OCI-LY7 (cell line): ENCODE measurements at regions not wholly inside any gene's neighbourhood (a gene's known extent, or its start where the extent isn't known, plus 50 kb on each side); places are given as distances from the start of the nearest gene placed in this dataset.

Source experiments
- BruUV-seq: library from RNA; stranded (reverse); fragments of 400-500 nt; replicated peaks from 2 replicates; lab custom pipeline; 2021; lab: Mats Ljungman, UMichigan
- CTCF ChIA-PET: fragments of 300-600 bp; sonication (Branson Sonifier 250); formaldehyde crosslinking; loops from one replicate; lab custom pipeline; 2022; ENCODE audit warnings: antibody characterized with exemption; ENCODE audit not compliant: unreplicated experiment; lab: Charles Lee
- POLR2A ChIA-PET: fragments of 300-600 bp; sonication (Branson Sonifier 250); formaldehyde crosslinking; loops from one replicate; lab custom pipeline; 2022; ENCODE audit warnings: antibody characterized with exemption; lab: Charles Lee
- DNase-seq: peaks from one replicate; pipeline ENCODE4 v3.0.0-alpha.2; 2015; ENCODE audit warnings: low spot score
- H2AFZ ChIP-seq: fragments of 200-600 bp; sonication (generic), shearing (Covaris generic); 2 replicates; pipeline ENCODE4 v1.6.1; 2014; ENCODE audit warnings: mild to moderate bottlenecking, antibody characterized with exemption, low read length, moderate library complexity
- H3K27ac ChIP-seq: fragments of 200-600 bp; sonication (generic); 2 replicates; pipeline ENCODE4 v1.5.1; 2014; ENCODE audit warnings: mixed run types, low read depth, mild to moderate bottlenecking, moderate library complexity, low read length, inconsistent platforms; ENCODE audit not compliant: poor library complexity, severe bottlenecking
- H3K36me3 ChIP-seq: fragments of 200-600 bp; sonication (generic); 2 replicates; pipeline ENCODE4 v1.6.1; 2014; ENCODE audit warnings: mild to moderate bottlenecking, antibody characterized with exemption, low read length, moderate library complexity, mixed read lengths; ENCODE audit not compliant: insufficient read depth
- H3K4me1 ChIP-seq: fragments of 200-600 bp; sonication (generic); 2 replicates; pipeline ENCODE4 v1.5.1; 2014; ENCODE audit warnings: mild to moderate bottlenecking, low read length; ENCODE audit not compliant: insufficient read depth, poor library complexity, severe bottlenecking
- H3K4me2 ChIP-seq: fragments of 200-600 bp; sonication (generic); 2 replicates; pipeline ENCODE4 v1.6.1; 2014; ENCODE audit warnings: mild to moderate bottlenecking, low read length
- H3K4me3 ChIP-seq: fragments of 200-600 bp; sonication (generic); 2 replicates; pipeline ENCODE4 v1.5.1; 2014; ENCODE audit warnings: mild to moderate bottlenecking, low read depth, low read length; ENCODE audit not compliant: poor library complexity, severe bottlenecking
- H3K79me2 ChIP-seq: fragments of 200-600 bp; sonication (generic); 2 replicates; pipeline ENCODE4 v1.6.1; 2016; ENCODE audit warnings: low read depth, mild to moderate bottlenecking, low read length, moderate library complexity, mixed read lengths; ENCODE audit not compliant: insufficient read depth
- H3K9me2 ChIP-seq: fragments of 200-600 bp; sonication (generic); 2 replicates; pipeline ENCODE4 v1.6.1; 2016; ENCODE audit warnings: mild to moderate bottlenecking, low read length, mixed read lengths; ENCODE audit not compliant: insufficient read depth
- H3K9me3 ChIP-seq: fragments of 200-600 bp; sonication (generic); 2 replicates; pipeline ENCODE4 v1.6.1; 2014; ENCODE audit warnings: mild to moderate bottlenecking, mixed run types, low read length, mixed read lengths
- H4K20me1 ChIP-seq: fragments of 200-600 bp; sonication (generic); 2 replicates; pipeline ENCODE4 v1.6.1; 2014; ENCODE audit warnings: mild to moderate bottlenecking, antibody characterized with exemption, low read length, moderate library complexity, mixed read lengths; ENCODE audit not compliant: insufficient read depth
- EZH2phosphoT487 ChIP-seq: fragments of 200-600 bp; sonication (generic); IDR thresholded peaks from 2 replicates; pipeline ENCODE4 v1.6.1; 2018; ENCODE audit warnings: low read depth, borderline replicate concordance, mild to moderate bottlenecking, mixed run types, antibody characterized with exemption, low read length, moderate library complexity, mixed read lengths
- intact Hi-C: fragments of 100-400 bp; cut with micrococcal nuclease; formaldehyde crosslinking; loops from one replicate; pipeline ENCODE4 v1.10.0; 2022; ENCODE audit not compliant: unreplicated experiment
- TF ChIP-seq, protein P1 (sequence below): fragments of 200-600 bp; sonication (generic); conservative IDR thresholded peaks from 2 replicates; pipeline ENCODE4 v1.5.1; 2014; ENCODE audit warnings: mild to moderate bottlenecking, antibody characterized with exemption, low read length, moderate library complexity, mixed read lengths

- Histone ChIP-seq H3K9me2 (no peaks in the 10 kb centered on the region), H3K36me3 (no peaks in the 10 kb centered on the region), H3K27ac (no peak overlapping the region), H4K20me1 (no peaks in the 10 kb centered on the region), H2AFZ (no peak overlapping the region), H3K4me2 (no peak overlapping the region), H3K4me1 (no peaks in the 10 kb centered on the region), H3K4me3 (no peak overlapping the region), H3K79me2 (no peaks in the 10 kb centered on the region), H3K9me3 (no peaks in the 10 kb centered on the region)
- ChIA-PET POLR2A (no interaction called here), CTCF (no interaction called here)
- intact Hi-C loops = no loop called here
- TF ChIP-seq, protein P1, sequence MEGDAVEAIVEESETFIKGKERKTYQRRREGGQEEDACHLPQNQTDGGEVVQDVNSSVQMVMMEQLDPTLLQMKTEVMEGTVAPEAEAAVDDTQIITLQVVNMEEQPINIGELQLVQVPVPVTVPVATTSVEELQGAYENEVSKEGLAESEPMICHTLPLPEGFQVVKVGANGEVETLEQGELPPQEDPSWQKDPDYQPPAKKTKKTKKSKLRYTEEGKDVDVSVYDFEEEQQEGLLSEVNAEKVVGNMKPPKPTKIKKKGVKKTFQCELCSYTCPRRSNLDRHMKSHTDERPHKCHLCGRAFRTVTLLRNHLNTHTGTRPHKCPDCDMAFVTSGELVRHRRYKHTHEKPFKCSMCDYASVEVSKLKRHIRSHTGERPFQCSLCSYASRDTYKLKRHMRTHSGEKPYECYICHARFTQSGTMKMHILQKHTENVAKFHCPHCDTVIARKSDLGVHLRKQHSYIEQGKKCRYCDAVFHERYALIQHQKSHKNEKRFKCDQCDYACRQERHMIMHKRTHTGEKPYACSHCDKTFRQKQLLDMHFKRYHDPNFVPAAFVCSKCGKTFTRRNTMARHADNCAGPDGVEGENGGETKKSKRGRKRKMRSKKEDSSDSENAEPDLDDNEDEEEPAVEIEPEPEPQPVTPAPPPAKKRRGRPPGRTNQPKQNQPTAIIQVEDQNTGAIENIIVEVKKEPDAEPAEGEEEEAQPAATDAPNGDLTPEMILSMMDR = no peak
- TF ChIP-seq EZH2phosphoT487 = no peak
- DNase-seq = no peak
- BruUV-seq = no TSS peak
These were observed 167.6 kb downstream of the AKR1D1 start for GRCh38 chr7:138243836-138244235.

DNA sequence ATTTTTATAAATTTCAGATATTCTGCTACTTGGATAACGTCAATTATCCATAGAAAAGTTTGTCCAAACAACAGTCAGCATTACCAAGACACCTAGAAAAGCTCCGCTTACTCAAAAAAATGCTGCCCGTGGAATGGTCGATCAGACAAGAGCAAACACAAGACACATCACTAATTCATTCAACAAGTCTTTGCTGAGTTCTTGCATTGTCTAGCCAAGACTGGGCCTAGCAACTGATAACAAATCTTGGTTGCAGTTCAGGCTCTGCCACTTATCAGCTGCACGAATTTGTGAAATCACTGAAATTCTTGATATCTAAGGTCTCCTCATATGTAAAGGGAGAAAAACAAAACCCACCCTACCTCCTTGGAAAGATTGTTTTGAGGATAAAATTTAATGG is 168.3 kb downstream of the AKR1D1 start:
- Histone ChIP-seq H3K27ac (no peak overlapping the region), H3K4me3 (no peak overlapping the region), H3K36me3 (no peaks in the 10 kb centered on the region), H3K4me1 (no peaks in the 10 kb centered on the region), H3K9me3 (no peaks in the 10 kb centered on the region), H3K79me2 (no peaks in the 10 kb centered on the region), H3K9me2 (no peaks in the 10 kb centered on the region), H4K20me1 (no peaks in the 10 kb centered on the region), H2AFZ (no peak overlapping the region), H3K4me2 (no peak overlapping the region)
- DNase-seq = no peak
- POLR2A ChIA-PET = no interaction called here
- no TSS peak for BruUV-seq
- intact Hi-C loops = no loop called here
- CTCF ChIA-PET = no interaction called here
- TF ChIP-seq, protein P1 = no peak
- TF ChIP-seq EZH2phosphoT487 = no peak

DNA sequence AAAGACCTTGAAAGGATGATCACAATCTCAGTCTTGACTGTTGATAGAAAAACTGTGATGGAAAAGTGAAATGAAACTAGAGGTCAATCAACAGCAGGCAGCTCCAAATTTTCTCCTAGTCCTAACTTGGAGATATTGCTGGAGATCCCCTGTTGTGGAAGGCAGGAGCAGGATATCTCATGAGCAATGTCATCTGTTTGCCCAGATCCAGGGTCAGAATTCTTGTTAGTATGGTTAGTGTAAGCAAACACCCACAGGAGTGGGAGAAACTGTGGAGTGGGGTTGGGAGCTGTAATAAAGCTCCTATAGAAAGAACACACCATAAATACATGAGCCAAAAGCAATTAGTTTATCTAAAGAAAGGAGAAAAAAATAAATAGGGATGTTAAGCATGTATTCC is 169.0 kb downstream of the AKR1D1 start:
- POLR2A ChIA-PET = no interaction called here
- Histone ChIP-seq H3K79me2 (no peaks in the 10 kb centered on the region), H4K20me1 (no peaks in the 10 kb centered on the region), H3K9me3 (no peaks in the 10 kb centered on the region), H3K4me2 (no peak overlapping the region), H3K4me1 (no peaks in the 10 kb centered on the region), H3K4me3 (no peak overlapping the region), H3K27ac (no peak overlapping the region), H3K36me3 (no peaks in the 10 kb centered on the region), H3K9me2 (no peaks in the 10 kb centered on the region), H2AFZ (no peak overlapping the region)
- no peak for DNase-seq
- intact Hi-C loops = no loop called here
- no peak for TF ChIP-seq EZH2phosphoT487
- TF ChIP-seq, protein P1 = no peak
- no TSS peak for BruUV-seq
- CTCF ChIA-PET = no interaction called here
